GM18870 (cell line): ENCODE measurements at regions not wholly inside any gene's neighbourhood (a gene's known extent, or its start where the extent isn't known, plus 50 kb on each side); places are given as distances from the start of the nearest gene placed in this dataset.

ENCODE experiments used
- ATAC-seq: cut with Tn5 transposase; IDR thresholded peaks from one replicate; pipeline ENCODE4 v1.9.1; 2021; ENCODE audit warnings: moderate library complexity; ENCODE audit not compliant: unreplicated experiment

DNA sequence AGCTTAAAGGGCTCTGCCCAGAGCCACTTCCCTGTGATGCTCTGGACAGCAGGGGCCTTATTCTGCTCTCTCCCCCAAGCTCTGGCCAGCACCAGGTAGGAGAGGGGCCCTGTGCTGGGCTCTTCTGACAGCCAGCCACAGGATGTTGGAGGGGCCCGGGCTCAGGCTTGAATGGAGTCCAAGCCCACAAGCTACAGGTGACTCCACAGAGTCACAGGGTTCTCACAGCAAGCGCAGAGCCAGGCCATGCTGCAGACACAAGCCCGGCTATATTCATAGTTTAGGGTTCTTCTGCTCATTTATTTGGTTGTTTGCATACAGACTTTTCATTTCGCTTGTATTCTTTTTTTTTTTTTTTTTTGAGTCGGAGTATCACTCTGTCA lies 1392.8 kb downstream of the BRD1 start:
- no peak for ATAC-seq

DNA sequence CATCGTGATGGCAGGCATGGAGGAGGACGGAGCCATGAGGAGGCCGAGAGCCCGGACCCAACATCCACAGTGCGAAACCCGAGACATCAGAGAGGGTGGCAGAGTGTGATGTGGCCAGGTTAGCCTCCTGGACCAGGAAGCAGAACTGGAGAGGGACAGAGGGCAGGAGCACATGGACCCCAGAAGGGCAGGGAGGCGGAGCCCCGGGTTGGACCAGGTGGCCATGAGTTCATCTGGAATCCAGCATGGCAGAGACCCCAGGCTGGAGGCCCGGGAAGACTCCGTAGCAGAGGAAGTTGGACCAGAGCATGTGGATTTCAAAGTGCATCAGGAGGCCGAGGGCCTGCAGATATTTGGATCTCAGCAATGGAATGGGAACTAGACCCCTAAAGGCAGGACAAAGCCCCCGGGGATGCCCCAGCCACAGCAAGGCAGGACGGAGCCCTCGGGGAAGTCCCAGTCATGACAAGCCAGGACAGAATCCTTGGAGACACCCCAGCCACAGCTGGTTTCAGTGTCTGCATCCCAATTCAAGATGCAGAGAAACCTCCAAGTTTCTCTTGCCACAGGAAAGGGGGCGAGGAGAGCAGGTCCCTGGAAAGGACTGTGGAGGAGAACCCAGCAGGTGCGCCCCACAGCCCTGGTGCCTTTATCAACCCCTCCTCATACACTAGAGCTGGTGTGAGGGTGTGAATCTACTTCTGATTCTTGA lies 1393.4 kb downstream of the BRD1 start:
- ATAC-seq: no peak

DNA sequence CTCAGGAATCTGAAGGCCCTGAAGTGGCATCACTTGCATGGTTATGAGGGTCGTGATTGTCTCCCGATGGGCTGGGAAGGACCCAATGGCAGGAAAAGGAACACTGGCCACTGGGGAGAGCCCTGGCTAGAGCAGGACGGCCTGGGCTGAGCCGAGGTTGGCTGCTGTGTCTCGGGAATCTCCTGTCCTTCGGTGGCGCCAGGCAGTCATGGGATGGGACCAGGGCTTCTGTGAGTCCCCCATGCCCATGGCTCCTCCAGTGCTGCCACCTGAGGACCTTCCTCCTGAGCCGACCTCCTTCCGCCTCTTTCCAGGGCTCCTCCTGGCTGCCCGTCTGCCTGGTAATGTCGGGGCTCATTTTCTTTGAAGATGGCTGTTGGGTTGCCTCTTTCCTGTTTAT lies 1394.0 kb downstream of the BRD1 start:
- no peak for ATAC-seq

DNA sequence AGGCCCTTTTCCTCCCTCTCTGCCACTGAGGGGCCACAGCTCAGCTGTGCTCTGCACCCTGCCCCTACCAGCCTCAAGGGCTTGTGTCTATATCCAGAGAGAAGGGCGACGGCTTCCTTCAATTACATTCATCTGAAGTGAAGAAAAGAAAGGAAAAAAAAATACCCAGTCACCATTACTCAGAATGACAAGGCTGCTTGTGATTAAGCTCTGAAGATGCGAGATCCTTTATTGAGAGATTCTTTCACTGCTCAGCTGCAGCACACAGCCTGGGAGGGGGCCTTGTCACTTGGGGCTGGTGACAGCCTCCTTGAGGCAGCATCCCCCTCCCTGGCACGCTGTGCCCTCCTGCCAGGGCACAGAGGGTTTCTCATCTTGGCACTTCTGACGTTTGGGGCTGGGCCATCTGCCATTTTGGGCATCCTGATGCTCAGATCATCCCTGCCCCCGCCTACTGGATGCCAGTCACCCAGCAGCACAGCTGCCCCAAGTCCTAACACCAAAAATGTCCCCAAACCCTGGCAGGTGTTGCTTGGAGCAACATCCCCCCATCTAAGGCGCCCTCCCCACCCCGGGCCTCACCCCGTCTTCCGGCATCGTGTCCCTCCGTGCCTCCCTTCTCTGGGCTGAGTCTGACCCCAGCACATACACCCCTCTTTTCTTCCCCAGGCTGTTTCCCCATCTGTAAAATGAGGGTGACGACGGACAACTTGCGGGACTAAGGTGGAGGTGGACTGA lies 1394.7 kb downstream of the BRD1 start:
- ATAC-seq: no peak

DNA sequence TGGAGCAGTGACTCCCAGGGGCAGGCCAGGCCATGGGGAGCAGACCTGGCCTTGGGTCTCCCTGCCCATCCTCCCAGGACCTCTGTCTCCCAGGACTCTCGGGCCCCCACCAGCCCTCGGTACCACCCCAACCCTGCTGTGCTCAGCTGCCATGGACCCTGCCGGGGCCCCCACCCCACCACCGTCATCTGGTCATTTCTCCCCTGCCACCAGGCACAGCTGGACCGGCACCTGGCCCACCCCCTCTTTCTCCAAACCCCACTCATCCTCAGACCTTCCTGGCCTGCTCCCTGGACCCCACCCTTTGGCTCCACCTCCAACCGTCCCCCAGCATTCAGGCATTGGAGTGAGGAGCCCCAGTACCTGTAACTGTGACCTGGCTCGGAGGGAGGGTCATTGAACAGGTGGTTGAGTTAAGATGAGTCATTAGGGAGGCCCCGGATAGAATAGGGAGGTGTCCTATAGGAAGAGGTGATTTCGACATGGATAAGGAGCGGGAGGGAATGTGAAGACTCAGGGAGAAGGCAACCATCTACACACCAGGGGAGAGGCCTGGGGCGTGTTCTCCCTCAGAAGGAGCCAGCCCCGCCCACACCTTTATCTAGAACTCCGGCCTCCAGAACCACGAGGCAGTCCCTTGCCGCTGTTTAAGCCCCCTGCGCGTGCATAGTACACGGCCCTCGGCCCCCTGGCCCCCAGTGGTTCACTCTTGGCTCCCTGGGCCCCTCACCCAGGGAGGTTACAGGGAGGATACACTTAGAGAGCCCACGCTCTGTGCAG lies 1395.9 kb downstream of the BRD1 start:
- ATAC-seq: no peak

DNA sequence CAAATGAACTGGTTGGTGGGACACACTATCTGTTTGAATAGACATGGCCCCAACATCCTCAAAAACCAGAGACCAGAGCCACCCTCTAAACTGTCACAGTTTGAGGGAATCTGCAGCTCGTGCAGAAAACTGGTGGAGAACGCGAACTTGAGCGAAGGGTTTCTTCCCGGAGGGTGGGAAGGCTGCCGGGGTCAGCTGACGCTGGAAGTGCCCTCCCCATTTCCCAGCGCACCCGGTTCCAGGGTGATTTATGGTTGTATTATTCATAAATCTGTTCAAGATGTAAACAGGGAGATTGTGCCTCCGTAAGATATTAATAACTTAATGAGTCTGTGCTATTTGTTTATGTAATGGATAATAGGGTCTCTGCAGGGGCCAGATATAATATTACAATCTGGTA lies 1396.7 kb downstream of the BRD1 start:
- no peak for ATAC-seq

DNA sequence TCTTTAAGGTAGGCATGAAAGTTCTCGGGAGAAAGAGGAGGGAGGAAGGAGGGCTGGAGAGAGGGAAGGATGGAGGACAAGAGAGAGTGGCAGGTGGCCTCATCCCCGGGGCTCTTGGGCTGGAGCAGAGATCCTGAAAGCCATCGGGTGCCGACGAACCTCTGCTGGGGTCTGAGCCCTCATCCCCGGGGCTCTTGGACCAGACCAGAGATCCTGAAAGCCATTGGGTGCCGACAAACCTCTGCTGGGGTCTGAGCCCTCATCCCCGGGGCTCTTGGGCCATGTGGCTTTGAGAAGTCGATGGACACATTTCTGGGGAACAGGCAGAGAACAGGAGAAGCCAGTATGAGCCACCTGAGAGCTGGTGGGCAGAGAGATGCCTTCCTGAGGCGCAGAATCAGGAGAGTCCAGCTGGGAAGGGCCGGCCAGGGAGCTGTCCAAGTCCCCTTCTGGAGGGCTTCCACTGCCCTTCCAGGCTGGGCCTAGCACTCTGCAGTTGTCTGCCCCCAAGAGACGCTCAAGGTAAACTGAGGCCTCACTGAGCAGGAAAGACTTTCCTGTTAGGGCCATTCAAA lies 1398.1 kb downstream of the BRD1 start:
- no peak for ATAC-seq

DNA sequence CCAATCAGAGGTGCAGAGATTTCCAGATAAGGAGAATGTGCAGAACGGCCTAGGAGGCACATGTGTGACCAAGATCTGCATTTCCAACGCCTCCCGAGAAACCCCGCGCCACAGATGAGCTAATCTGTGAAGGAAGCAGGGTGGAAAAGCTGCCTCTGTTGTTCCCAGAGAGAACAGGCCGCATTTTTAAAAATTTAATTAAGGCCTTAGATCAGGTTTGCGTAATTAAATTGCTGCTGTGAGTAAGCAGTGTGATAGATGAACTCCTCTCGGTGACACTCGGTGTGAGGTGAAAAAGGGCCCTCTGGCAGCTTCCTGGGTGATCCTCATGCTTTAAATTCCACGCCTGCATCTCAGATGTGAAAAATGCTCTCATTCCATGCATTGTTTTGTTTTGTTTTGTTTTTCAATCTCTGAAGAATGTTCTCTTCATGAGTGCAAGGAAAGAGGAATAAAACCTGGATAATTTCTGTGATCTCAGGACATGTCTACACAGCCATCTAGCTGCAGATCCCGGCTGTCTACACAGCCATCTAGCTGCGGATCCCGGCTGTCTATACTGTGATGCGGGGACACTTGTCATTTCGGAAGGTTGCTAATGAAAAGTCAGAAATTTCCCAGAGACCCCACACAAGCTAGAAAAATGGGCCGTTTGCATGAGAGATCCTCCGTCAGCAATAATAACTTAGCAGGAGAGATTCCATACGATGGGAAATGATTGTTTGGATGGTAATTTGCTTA lies 1398.9 kb downstream of the BRD1 start:
- no peak for ATAC-seq

DNA sequence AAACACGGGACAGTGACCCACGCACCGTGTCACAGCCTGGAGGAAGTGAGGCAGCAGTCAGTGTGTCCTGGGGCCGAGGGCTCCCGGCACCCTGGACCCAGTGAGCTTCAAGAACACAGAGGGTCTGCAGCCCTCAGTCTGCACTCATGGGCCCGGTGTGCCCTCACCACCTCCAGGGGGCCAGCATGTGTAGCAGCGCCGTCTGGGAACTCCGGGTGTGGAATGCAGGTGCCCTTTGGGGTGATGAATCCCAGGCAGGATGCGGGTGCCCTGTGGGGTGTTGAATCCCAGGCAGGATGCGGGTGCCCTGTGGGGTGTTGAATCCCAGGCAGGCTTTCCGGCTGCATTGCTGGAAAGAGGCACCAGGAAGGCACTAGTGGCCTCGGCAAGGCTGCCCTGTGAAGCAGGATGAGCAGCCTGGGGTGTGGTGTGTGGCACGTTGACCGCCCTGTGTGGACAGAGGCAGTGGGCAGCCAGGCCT lies 1399.9 kb downstream of the BRD1 start:
- ATAC-seq: no peak

DNA sequence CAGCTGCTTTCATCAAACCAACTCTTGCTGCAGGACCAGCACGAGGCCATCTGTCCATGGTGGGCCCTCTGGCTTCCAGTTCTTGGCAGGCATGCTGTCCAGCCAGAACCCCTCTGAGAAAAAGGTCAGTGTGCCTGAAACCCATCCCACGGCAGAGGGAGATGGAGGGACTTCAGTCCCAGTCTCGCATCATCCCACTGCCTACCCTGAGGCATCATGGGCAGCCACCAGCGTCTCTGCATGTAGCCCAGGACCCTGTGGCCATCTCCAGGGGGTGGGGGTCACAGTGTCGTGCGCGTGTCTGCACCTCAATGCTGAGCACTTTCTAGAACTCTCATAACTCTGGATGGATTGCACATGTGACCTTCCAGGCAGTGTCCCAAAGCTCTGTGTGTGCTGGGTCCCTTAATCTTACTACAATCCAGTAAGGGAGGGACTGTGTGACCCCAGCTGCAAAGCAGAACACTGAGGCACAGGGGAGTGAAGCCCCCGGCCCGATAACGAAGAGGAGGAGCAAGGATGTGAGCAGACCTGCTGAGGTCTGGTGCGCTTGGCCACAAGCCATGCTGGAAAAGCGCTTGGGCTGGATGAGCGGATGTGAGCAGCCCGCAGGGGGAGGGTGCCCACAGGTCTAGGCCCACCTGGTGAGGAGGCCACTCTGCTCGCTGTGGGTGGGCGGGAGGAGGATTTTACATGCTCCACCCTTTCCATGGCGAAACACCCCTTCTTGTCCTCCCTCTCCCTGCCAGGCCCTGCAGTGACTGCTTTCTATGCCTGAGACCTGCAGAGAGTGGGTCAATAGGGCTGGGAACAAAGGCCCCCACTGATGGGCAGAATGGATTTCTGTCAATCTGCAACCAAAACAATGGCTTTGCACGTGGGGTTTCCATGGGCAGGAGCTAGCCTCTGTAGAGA lies 1401.0 kb downstream of the BRD1 start:
- no peak for ATAC-seq

DNA sequence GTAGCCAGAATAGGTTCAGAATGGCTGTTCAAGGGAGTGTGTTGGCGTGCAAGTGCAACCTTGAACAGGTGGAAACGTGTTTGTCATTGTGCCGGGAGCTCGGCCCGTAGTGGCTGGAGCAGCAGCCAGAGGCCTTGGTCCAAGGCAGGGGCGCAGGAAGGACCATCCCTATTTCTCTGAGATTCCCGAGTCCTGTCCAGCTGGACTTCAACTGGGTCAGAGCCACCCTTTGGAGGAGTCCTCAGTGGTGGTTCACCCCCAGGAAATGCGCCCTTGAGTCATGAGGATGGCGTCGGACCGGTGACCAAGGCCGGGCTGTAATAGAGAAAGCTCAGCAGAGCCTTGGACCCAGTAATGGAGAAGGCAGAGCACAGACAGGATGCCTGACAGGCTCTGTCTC lies 1402.0 kb downstream of the BRD1 start:
- no peak for ATAC-seq

DNA sequence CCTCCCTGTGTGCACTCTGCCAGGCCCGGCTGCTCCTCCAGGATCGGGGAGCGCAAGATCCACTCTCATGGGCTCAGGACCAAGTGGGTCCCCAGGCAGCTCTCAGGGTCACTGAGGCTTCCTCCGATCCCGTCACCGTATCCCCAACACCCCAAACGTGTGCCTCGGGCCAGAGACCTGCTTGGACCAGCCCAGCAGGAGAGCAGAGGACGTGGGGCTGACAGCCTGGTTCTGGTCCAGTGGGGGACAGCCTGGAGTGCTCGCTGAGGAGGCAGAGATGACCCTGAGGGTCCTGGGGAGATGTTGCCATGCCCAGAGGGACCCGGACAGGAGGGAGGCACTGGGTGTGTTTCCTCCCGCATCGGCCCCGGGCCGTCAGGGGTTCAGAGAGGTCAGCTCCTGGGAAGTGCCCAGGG lies 1402.6 kb downstream of the BRD1 start:
- ATAC-seq: no peak

DNA sequence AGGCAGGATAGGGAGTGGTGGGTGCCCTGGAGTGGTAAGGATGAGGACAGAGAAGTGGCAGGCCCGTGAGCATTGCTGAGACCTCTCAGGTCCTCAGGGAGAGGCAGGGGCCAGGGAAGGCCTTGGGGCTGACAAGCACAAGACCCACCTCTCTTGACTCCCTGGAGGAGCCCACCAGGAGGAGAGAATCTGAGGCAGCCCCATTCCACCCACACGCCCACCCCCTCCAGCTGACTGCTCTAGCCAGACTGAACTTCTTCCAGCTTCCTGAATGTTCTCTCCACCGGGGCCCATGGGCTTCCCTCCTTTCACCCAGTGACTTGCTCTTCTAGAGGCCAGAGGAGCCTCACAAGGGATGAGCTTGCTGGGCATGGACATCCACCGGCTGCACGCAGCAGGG lies 1403.0 kb downstream of the BRD1 start:
- no peak for ATAC-seq

DNA sequence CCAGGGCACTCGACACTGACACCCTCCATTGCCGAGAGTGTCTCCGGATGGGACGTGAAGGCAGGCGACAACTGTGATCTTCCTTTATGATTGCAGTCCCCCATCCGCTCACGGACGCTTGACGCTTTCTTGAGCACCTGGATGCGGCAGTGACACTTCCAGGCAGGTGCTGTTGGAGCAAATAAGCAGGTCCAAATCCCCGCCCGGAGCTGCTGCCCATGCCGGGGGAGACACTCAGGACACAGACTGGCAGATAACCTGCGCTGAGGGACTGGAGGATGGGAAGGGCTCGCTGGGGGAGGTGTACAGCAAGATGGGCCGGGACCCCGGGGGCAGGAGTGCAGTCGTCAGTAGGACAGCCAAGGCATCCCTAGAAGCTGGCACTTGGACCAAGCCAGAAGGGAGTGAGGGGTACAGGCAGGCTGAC lies 1403.5 kb downstream of the BRD1 start:
- ATAC-seq: no peak

DNA sequence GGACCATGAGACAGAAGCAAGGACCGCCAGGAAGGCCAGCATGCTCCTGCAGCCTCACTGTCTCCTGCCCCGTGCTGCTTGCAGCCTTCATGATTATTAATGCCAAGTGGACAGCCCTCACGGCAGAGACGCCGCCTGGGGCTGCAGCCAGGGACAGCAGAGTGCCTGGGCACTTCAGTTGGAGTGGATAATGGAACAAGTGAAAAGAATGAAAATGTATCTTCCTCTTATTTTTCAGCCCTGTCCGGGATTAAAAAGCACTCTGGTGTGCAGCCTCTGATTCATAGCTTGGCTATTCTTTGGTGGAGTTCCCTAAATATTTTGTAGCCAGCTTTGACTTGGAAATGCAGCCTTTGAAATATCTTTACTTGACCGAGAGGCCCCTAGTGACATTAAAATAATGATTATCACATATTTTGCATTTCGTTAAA lies 1404.2 kb downstream of the BRD1 start:
- no peak for ATAC-seq

DNA sequence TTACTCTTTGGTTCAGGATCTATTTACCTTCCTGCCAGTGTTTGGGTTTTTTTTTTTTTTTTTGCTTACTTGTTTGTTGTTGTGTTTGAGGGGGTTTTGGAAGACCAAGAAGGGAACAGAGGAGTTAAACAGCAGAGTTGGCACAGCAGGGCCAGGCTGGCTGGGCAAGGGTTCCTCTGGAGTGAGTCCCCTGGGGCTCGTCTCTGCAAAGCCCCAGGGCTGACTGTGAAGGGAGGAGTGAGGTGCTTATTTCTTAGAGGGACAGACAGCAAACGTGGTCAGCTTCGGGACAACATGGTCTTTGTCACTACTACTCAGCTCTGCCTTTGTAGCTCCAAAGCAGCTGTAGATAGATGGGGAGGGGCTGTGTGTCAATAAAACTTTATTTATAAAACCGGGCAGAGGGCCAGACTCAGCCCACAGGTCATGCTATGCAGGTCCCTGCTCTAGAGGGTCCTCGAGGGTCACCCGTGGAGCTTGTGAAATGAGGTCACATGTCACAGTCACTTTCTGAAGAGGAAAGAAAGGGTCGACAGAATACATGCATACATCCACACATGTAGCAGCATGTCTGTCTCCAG lies 1404.7 kb downstream of the BRD1 start:
- no peak for ATAC-seq

DNA sequence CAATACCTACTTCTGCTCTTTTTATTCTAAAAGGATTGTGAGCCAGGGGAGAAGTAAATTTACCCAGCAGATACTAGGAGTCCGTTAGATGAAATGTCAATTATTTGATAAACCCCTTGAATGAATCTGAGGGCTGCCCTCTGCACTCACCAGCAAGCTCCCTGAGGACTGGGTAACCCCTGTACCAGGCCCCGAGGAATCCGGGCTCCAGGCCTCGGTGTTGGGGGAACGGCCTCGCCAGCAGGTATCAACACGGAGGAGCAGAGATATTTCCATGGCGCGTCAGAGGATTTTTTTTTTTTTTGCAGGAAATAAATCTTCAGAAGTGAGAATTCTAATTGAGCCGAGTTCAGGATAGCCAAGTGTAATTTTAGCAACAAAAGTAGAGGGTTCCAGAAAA lies 1408.8 kb downstream of the BRD1 start:
- ATAC-seq: no peak

DNA sequence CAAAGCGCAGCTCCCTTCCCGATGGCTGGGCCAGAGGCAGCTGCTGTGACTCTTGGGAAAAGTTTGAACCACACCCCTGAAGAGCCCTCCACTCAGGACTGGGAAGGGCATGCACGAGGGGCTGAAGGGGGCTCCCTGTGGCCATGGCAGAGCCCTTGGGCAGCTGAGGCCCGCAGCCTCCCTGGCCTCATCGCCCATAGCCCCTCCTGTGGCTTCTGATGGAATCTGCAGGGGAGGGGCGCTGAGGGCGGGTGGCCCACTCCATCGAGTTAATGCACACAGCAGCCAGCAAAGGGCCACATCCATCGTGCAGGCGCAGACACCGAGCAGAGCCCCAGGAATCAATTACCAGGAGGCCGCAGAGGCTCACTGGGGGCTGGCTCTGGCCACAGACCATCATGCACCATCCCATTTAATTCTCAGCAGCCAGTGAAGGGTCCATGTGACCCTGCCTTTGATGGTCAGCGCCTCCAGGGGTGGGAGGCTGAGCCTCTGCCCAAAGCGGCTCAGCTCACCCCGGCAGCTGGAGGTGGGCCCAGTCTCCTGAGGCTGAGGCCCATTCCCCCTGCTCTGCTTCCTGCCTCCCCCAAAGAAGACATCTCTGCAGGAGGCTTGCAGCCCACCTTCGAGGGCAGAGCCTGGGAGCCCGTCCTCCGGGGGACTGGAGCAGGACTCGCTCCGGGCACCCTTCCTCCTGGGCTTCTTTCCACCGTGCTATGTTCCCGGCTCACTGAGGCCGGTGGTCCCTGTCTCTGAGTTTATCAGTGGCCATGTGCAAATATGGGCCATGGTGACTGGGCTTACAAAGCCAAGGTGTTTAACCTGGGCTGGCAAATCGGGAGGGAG lies 1410.2 kb downstream of the BRD1 start:
- no peak for ATAC-seq
